ENCODE measurements at regions not wholly inside any gene's neighbourhood (a gene's known extent, or its start where the extent isn't known, plus 50 kb on each side); places are given as distances from the start of the nearest gene placed in this dataset.
"Not testable (repeated sequence)": the region's sequence is repeated elsewhere in the genome, so short reads cannot be mapped to it uniquely, and the experiment has no call there.

GRCh38 chr20:30503992-30504570, 753.4 kb upstream of the DEFB115 start:
- Histone ChIP-seq H3K9ac (no peak overlapping the region), H3K27me3 (ENCODE audit: insufficient read depth, low read depth) (no peaks in the 10 kb centered on the region), H3K27ac (no peak overlapping the region), H3K4me3 (IDR thresholded peaks at IDR 0.05; ENCODE audit: insufficient read depth, low read depth, low read length) (no peak overlapping the region), H3K4me1 (ENCODE audit: low read depth, poor library complexity, severe bottlenecking) (peaks cover 28% of the 10 kb centered on the region), H3K36me3 (ENCODE audit: insufficient read depth) (no peaks in the 10 kb centered on the region), H3K4me2 (peak overlapping the region; percentile 25; the same call in 1 of the 2 replicates), H3K79me2 (ENCODE audit: insufficient read depth, low read depth) (no peaks in the 10 kb centered on the region), H2AFZ (ENCODE audit: low read depth) (no peak overlapping the region; the same call in 1 of the 2 replicates), H4K20me1 (ENCODE audit: insufficient read depth) (no peaks in the 10 kb centered on the region)
- no peak for TF ChIP-seq CTCF (conservative IDR thresholded peaks at IDR 0.05; ENCODE audit: low read depth, low read length)

GRCh38 chr20:30505566-30505965, 751.9 kb upstream of the DEFB115 start:
- Histone ChIP-seq H3K27ac (no peak overlapping the region), H3K27me3 (ENCODE audit: insufficient read depth, low read depth) (no peaks in the 10 kb centered on the region), H3K36me3 (ENCODE audit: insufficient read depth) (no peaks in the 10 kb centered on the region), H4K20me1 (ENCODE audit: insufficient read depth) (no peaks in the 10 kb centered on the region), H3K4me2 (no peak overlapping the region), H3K9ac (no peak overlapping the region), H3K4me3 (IDR thresholded peaks at IDR 0.05; ENCODE audit: insufficient read depth, low read depth, low read length) (no peak overlapping the region), H3K4me1 (ENCODE audit: low read depth, poor library complexity, severe bottlenecking) (peaks cover 27% of the 10 kb centered on the region), H2AFZ (ENCODE audit: low read depth) (no peak overlapping the region), H3K79me2 (ENCODE audit: insufficient read depth, low read depth) (no peaks in the 10 kb centered on the region)
- no peak for TF ChIP-seq CTCF (conservative IDR thresholded peaks at IDR 0.05; ENCODE audit: low read depth, low read length)

GRCh38 chr20:30506100-30506499, 751.4 kb upstream of the DEFB115 start:
- no peaks in the 10 kb centered on the region for H3K79me2 ChIP-seq (ENCODE audit: insufficient read depth, low read depth)
- no peak for TF ChIP-seq CTCF (conservative IDR thresholded peaks at IDR 0.05; ENCODE audit: low read depth, low read length)
- no peaks in the 10 kb centered on the region for H3K36me3 ChIP-seq (ENCODE audit: insufficient read depth)
- H3K27me3 ChIP-seq (ENCODE audit: insufficient read depth, low read depth), result no peaks in the 10 kb centered on the region
- H3K4me3 ChIP-seq (IDR thresholded peaks at IDR 0.05; ENCODE audit: insufficient read depth, low read depth, low read length), result no peak overlapping the region
- no peaks in the 10 kb centered on the region for H4K20me1 ChIP-seq (ENCODE audit: insufficient read depth)
- H3K4me1 ChIP-seq (ENCODE audit: low read depth, poor library complexity, severe bottlenecking), result peaks cover 23% of the 10 kb centered on the region
- no peak overlapping the region for H3K9ac ChIP-seq
- no peak overlapping the region for H2AFZ ChIP-seq (ENCODE audit: low read depth)
- no peak overlapping the region for H3K27ac ChIP-seq
- H3K4me2 ChIP-seq, result no peak overlapping the region

- H3K4me2 ChIP-seq; H3K36me3 ChIP-seq (ENCODE audit: insufficient read depth); H3K27me3 ChIP-seq (ENCODE audit: insufficient read depth, low read depth); H4K20me1 ChIP-seq (ENCODE audit: insufficient read depth); H3K4me1 ChIP-seq (ENCODE audit: low read depth, poor library complexity, severe bottlenecking); H3K4me3 ChIP-seq (IDR thresholded peaks at IDR 0.05; ENCODE audit: insufficient read depth, low read depth, low read length); H3K79me2 ChIP-seq (ENCODE audit: insufficient read depth, low read depth); H3K9ac ChIP-seq; H2AFZ ChIP-seq (ENCODE audit: low read depth); H3K27ac ChIP-seq: not testable (repeated sequence)
Measured at GRCh38 chr20:30508382-30508781, 749.1 kb upstream of the DEFB115 start.

GRCh38 chr20:30511322-30512030, 746.0 kb upstream of the DEFB115 start:
- H3K4me3 ChIP-seq (IDR thresholded peaks at IDR 0.05; ENCODE audit: insufficient read depth, low read depth, low read length), result no peak overlapping the region
- TF ChIP-seq CTCF (conservative IDR thresholded peaks at IDR 0.05; ENCODE audit: low read depth, low read length), result no peak
- no peak overlapping the region for H2AFZ ChIP-seq (ENCODE audit: low read depth)
- no peaks in the 10 kb centered on the region for H3K27me3 ChIP-seq (ENCODE audit: insufficient read depth, low read depth)
- H3K36me3 ChIP-seq (ENCODE audit: insufficient read depth), result no peaks in the 10 kb centered on the region
- no peak overlapping the region for H3K27ac ChIP-seq
- H3K4me1 ChIP-seq (ENCODE audit: low read depth, poor library complexity, severe bottlenecking), result no peaks in the 10 kb centered on the region
- H3K79me2 ChIP-seq (ENCODE audit: insufficient read depth, low read depth), result no peaks in the 10 kb centered on the region
- H3K4me2 ChIP-seq, result no peak overlapping the region
- H4K20me1 ChIP-seq (ENCODE audit: insufficient read depth), result no peaks in the 10 kb centered on the region
- no peak overlapping the region for H3K9ac ChIP-seq
